HG03103 (cell line): ENCODE measurements at regions not wholly inside any gene's neighbourhood (a gene's known extent, or its start where the extent isn't known, plus 50 kb on each side); places are given as distances from the start of the nearest gene placed in this dataset.

Experiments
- ATAC-seq: cut with Tn5 transposase; IDR thresholded peaks from one replicate; pipeline ENCODE4 v1.9.1; 2021; ENCODE audit warnings: low read depth; ENCODE audit not compliant: unreplicated experiment

DNA sequence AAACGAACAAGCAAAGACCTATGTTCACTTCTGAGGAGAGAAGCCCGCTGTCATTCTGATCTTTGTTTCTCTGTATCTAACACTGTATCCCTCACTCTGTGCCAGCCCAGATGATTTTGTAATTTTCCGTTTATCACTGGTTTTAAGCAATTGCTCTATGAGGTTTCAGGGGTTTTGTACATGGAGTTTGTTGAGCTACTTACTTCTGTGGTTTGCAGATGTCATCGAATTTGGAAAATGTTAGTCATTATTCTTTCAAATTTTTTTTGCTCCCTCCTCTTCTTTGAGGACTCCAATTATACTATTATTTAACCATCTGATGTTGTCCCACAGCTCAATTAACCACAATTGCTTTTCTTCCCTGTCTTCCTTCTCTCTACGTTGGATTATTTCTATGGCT lies 650.9 kb upstream of the IGFBP3 start:
- no peak for ATAC-seq

DNA sequence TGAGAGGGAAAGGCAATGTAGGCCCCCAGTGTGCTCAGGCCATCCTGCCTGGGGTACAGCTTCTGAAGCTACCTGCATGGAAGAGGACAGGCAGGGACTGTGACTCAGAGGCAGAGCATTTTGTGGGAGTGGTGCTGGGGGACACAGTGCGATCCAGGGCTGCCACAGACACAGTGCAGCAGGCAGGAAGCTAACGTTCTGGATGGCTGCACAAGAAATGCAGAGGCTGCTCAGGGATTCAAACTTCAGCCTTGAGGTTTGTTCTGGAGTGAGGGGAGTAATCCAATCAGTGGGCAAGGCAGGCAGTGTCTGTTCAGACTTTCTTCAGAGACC lies 648.0 kb upstream of the IGFBP3 start:
- ATAC-seq = no peak

DNA sequence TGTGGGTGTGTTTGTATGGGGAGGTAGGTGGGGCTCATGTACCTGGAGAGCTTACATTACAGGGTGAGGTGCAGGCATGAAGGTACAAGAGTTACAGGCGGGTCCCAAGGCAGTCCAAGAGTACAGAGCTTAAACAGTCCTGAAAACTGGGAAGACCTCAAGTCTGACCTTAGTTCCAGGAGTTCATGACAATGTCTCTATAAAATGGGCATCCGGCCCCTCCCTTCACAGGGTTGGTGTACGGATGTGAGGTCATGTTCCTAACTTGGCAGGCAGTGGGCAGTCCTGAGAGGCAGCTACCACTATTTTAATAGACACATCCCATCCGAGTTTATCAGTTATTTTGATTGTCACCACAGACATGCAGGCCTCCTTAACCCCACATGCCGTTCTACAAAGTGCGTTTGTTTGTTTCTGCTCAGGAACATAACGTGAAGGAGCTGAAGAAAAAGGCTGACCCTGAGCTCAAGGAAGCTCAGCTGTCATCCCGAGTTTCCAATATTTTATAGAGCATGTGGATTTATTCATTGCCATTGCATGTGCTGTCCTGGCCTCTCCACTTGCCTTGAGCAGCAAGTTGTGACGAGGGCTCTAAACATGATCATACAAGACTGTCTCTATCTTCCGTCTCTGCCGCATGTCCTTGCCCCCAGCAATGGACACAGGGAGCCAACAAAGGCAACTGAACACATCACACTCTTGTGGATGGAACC lies 647.5 kb upstream of the IGFBP3 start:
- ATAC-seq = no peak

DNA sequence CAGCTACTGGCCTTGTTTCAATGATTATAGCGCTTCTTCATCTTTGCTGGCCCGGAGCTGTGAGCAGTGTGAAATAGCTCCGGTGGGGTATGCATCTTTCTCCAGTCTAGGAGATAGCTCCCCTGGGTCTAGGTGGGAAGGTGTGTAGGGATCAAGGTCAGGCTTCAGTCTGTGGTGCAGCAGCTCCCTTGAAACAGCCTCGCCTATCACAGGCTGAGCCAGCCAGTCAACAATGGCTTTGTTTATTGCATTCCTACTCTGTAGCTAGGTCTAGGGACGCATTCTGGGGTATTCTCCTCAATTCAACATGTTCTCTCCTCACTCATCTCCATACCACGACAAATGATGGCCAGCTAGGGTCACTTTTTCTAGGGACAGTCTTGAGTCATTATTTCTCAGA lies 646.8 kb upstream of the IGFBP3 start:
- ATAC-seq = no peak

DNA sequence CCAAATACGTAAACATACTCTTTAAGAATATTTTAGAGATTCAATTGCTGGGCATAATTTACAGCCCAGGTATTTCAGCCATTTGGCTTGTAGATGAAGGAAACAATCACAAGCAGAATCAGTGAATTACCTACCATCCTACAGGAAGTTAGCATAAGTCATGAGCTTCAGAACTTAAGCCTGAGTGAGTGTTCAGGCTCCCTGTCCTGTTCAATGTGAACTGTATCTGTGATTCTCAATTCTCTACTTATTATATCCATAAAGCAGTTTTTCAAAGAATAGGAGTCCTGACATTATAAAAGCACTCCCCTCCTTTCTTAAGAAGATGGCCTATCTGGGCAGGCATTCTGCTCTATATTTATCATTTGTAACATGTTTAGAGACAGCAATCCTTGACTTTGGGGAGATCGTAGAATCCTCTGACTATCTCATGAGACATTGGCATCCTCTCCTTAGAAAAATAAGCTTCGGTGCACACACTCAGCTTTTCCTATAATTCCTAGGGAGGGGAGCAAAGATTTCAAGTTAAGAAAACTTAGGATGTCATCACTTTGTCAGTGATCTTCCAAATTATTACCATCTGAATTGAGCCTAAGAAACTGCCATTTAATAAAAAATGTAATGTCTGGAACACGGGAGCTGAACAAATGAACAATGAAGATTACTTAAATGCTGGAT lies 645.2 kb upstream of the IGFBP3 start:
- no peak for ATAC-seq

DNA sequence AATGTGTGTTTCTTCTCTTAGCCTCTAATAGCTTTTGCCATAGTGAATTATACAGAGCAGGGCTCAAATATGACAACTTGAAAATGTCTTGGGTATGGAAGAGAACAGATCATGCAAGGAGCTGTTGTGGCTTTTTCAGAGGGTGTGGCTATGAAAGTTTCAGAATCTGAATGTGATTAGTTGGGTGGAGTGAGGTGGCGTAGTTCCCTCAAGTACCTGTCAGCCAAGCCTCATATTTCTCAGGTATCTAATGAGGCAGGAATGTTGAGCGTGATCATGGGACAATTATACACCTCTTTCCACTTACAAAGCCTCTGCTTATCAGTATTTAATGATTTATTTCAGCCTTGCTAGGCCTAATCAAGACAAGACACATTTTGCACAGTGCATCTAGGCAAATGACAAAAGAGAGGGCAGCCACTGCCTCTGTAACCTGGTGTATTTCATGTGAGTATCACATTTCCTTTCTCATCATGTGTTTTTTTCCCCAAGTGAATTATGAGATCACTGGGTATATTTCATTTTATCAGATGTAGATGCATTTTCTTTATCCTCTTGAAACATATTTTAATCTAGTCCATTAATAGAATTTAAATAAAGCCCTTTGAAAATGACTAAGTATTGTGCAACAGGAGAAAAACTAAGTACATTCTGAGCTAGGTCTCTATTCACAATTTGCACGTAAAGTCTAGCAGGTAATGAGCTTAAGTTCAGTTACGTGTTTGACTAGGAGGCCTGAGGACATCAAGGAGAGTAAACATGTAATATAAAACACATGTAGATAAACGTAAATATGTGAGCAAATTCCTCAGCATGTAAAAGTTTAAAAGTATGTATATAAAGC lies 644.4 kb upstream of the IGFBP3 start:
- ATAC-seq = no peak

DNA sequence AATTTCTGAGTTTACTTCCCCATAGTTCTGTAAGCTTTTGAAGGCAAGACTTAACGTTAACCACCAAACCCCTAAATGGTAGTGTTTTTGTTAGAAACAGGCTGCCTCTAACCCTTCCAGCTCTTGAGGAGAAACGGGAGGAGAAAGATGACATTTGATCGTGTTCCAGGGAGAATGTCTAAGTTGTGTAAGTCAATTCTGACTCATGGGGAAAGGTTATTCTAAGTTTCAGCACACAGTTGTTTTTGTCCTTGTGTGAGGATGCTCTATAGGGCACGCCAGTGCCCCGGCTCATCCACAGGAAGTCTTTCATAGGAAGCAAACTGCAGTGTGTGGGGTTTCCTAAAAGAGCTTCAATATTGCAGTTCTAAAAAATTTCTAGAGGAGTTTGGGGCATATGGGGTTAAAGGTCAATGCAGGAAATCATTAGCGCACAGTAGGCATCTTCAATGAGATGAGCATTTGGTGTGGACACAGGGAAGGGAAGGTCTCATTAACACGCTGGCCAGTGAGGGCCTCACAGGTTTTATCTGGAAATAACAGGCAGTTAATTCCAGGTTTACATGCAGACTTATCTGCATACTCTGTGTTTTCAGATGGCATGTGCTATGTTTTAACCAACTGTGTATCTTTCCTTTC lies 638.2 kb upstream of the IGFBP3 start:
- no peak for ATAC-seq

DNA sequence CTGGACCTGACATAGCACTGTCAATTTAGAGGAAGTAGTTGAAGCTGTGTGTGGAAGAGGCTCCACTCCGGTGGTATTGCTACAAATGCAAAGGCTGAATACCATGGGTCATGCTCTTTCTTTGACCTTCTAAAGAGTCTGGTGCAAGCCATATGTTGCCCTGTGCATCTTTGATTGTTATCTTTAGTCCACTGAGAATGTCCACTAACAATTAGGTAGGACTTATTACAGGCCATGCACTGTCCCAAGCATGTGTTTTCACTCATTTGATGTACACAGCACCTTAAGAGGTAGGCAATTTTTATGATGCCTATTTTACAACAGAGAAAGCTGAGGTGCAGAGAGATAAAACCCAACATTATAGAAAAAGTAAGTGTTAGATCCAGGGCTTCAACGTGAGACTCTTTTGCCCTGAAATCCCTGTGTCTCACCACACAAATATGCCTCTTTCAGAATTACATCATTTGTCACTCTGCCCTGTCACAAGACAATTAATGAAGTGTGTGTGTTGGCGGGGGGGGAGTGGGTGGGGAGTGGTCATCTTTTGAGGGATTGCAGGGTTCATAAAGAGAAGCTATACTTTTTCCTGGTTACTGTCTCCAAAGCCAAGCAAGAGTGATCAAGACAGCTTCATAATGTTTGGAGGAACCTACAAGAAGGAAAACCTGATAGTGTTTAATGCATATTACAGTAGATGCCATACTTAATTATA lies 637.6 kb upstream of the IGFBP3 start:
- ATAC-seq = no peak

DNA sequence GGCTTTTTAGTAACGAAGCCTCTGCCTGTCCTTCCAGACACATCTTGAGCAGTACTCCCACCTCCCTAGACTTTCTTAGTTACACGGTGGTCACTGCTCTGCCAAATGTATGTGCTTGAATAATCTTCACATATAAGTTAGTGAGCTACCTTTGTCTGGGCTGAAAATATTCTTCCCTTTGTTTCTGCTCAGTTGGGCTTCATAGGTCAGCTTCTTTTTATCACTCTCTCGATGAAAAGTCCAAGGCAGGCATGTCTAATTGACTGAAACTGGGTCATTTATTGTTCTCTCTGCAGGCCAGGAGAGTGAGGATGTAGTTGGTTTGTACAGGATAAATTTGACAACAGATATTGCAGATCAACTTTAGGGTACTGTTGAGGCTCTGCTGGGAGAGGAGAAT lies 636.7 kb upstream of the IGFBP3 start:
- ATAC-seq = no peak

DNA sequence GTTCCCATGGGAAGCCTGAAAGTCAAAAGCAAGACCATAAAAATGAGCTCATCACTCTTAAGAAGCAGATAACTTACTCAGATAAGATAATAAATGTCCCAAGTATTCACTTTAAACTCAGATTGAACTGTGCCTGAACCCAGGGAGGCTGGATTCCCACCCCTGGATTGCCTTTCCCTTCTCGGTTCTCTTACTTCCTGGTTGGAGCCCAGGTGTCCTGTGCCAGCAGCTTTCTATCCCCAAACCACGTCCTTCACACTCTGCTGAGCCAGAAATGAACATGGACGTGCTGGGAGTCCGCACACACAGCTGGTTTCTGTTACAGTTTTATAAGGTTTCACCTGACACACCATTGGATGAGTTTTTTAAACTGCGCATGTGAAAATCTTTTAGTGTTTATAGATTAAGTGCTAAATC lies 636.2 kb upstream of the IGFBP3 start:
- ATAC-seq = no peak

DNA sequence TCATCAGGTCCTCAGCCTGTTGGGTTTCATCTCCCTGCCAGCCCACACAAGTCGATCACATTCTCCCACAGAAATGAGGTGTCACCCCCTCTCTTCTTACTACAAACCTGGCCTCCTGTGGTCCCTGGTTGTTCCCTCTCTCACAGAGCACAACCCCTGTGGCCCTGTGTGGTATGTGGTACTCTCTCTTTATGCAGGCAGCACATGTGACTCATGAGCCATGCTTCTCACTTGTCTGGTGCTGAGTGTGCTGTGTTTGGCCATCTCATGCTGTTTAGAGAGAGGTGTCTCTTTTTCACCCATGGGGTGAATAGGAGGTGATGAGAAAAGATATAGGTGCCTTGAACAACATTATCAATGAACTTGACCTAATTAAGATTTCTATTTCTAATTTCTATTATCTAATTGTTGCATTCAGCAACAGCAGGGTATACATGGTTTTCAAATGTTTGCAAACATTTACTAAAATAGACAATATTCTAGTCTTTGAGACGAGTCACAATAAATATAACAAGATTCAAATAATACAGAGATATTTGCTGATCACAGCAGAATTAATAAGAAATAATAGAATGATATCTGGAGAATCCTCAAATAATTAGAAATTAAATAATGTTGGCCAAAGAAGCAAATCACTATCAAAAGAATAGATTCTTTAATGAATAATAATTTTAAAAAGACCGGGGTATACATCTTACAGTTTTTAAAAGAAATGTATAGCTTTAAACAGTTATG lies 633.8 kb upstream of the IGFBP3 start:
- ATAC-seq = no peak

DNA sequence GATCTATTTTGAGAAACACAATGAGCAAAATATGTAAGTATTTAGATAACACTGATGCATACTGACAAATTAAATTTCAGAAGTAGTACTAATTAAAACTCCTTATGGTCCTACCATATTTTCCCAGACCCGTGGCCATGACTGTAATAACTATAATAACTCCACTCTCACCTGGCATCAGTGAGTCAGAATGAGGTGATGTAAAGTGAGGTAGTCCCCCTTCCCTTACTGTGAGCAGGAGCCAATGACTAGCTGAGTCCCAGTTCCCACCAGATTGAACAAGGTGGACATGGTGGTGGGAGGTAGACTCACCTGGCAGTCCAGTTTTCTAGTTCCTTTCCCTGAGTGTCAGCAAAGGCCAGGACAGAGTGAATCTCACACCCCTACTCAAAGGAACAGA lies 630.5 kb upstream of the IGFBP3 start:
- no peak for ATAC-seq

DNA sequence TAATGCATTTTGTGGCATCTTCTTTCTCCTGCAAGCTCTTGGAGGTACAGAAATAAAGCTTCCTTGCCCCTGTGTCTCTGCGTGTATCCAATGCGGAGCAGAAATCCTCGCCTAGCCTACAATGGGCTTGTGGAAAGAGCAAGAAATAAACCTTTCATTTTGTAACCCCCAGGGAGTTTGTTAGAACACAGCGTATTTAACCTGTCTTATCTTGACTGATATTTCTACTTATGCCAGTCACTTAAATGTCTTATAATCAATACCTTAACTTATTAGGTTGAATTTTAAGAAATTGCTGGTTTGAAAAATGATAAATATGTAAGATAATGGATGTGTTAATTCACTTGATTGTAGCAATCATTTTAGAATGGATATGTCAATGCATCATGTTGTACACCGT lies 629.8 kb upstream of the IGFBP3 start:
- ATAC-seq = no peak

DNA sequence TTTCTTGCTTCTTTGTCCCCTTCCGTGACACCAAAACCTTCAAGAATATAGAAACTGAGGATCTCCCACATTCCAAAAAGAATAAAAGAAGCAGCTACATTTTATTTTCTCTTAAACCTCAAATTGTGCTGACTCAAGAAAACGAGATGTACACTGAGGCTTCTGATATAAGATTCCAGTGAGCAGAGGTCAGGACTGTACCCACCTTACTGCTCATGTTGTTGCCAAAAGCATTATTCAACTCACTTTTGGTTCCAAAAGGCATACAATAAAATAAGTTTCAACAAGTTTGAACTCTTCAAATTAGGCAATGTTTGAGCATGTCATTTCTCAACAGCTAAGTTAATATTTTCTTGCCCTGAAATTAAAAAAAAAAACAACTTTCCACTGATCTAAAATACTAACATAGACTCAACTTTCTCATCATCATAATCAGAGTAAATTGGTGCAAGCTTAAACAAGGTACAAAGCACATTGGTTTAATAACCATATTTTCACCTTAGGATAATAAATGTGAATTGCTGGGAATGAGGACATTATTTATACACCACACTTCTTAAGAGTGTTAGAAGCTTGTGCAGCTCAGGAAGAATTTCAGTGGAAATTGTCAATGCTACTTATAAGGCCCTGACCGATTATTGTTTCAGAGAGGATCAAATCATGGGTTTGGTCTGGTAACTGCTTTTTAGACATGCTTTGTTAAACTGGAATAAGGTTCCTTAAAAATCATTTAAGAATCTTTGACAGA lies 629.0 kb upstream of the IGFBP3 start:
- no peak for ATAC-seq

DNA sequence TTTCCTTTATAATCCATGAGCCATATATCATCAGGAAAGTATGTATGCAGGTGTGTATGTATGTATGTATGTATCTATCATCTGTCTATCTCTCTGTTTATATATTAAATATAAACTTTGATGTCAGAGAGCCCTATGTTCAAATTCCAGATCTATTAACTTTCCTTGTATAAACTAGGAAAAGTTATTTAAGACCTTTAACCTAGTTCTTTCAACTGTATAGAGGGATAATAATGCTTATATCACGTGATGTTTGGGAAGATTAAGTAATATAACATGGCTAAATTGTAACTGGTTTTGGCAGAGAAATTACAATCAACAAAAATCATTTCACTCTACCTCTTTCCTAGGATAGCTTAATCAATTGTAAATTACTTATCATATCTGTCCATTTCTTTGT lies 628.3 kb upstream of the IGFBP3 start:
- no peak for ATAC-seq

DNA sequence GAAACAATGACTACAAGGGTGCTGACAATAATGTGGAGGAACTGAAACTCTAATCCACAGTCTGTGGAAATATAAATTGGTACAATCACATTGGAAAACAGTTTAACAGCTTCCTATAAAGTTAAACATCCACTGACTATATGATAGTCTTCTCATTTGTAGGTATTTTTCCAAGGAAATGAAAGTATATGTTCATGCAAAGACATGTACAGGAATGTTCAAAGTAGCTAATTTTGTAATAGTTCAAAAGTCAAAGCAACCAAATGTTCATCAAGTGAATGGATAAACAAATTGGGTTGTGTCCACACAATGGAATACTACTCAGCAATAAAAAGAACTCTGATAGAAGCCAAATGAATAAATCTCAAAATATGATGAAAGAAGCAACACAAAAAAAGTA lies 626.0 kb upstream of the IGFBP3 start:
- no peak for ATAC-seq

DNA sequence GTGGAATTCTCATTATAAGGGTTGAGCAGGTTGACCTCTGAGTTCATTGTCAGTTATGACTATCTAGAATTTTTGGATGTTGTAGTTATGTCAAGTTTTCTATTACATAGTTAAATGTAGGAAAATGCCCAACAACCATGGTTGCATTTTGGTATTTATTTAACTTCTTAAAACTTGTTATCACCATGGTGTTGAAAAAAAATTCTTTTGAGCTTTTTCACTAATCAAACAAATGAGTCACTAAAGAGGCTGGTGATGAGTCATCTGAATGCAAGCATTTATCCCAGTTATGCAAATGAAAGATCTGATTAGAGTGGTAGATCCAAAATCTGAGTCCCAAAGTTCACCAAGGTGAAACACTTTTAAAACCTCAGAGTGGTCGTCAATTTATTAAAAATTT lies 624.7 kb upstream of the IGFBP3 start:
- no peak for ATAC-seq

DNA sequence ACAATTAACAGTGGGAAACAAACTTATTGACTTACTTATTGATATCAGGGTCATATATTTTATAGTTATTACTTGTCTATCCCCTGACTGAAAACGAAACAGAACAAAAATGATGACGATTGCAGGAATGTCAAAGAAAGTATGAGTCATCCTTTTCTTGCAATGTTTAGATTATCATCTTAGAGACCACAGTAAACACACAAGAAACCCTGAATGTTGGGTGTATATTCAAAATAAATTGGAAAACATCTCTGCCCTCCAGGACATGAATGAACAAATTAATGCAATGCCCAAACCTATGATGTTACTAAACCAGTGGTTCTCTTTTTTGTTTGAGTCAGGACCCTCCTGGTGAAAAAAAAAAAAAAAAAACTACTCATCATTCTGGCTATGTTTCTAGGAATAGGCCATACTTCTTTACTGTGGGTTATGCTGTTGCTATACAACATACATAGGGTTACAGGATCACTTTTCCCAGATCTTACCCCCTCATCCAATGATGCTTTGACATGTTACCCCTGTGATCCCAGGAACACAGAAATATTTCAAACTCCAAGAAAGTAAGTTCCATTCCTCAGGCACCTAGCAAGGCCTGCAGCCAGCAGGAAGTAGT lies 623.4 kb upstream of the IGFBP3 start:
- no peak for ATAC-seq

DNA sequence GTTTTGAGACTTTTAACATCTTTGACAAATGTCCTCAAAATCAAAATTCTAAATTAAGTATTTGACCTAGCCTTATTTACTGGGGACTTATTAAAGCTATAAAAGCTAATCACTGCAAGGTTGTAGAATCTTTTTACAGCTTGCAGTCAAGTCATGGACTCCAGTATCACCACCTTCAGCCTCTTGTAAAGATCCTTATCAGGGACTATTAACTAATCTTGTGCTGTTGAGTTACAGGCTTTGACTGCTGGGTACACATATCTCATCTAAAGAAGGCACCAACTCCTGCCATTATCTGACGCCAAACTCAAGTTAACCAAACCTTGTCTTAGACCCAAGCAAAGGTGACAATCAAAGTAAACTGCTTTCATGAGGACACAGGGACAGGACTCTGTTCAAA lies 621.0 kb upstream of the IGFBP3 start:
- no peak for ATAC-seq
